CD4-positive, alpha-beta T cell treated with Interleukin-6 at 100 ng/mL for 8 hours (primary cell): ENCODE measurements at regions not wholly inside any gene's neighbourhood (a gene's known extent, or its start where the extent isn't known, plus 50 kb on each side); places are given as distances from the start of the nearest gene placed in this dataset.

Experiments used
- DNase-seq: peaks from one replicate; pipeline ENCODE4 v3.0.0-alpha.2; 2020; ENCODE audit warnings: mixed read lengths, low spot score

GRCh38 chr10:60998932-60999331 is 54.9 kb upstream of the RHOBTB1 start:
- DNase-seq, result no peak

DNA sequence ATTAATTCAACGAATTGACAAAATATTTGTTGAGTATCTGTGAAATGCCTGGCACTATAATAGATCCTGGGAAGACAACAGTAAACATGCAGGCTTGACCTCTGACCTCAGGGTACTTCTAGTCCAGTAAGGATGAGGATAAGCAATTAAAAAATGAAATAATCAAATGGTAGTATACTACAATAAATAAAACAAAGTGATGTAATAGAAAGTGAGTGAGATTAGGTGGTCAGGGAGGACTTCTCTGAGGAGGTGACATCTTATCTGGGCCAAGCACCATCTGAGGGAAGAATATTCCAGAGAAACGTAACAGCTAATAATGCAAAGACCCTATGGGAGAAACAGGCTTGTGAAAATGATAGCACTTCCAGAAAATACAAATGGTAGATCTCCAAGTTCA is 50.1 kb upstream of the RHOBTB1 start:
- no peak for DNase-seq
